ENCODE measurements at regions not wholly inside any gene's neighbourhood (a gene's known extent, or its start where the extent isn't known, plus 50 kb on each side); places are given as distances from the start of the nearest gene placed in this dataset.

DNA sequence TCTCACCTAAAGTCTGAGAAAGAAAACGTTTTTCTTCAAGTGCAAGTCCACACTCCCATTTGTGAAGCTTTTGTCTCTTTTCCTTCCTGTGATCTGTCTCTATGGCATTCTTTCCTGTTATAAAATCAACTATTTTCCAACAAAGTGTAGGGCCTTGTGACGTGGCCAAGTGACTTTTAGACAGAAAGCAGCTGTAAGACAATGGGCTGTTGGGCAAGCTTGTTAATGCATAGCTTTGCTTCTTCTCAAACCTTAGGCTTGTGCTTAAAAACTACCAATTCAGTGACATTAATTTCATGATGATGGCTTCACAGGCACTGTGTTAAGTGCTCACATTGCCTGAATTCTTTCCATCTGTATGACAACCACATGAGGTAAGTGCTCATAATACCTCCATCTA lies 83.5 kb downstream of the VCY1B start:
- no peak for DNase-seq (ENCODE audit: low read depth)

DNA sequence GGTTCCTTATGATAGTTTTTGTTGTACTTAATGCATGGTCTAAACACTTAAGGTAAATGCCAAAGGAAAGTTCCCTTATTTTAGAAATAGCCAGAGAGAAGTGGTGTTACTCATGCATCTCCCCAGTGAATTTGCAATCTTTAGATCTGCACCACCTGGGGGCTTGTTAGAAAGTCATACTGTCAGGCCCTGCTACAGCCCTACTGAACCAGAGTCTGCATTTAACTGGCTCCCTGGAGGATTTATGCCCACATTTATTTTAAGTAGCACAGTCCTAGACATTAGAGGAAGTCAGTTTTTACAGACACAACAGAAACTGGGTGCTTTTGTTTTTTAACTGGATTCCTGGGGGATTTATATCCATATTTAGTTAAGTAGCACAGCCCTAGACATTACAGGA lies 89.6 kb downstream of the VCY1B start:
- no peak for DNase-seq (ENCODE audit: low read depth)

DNA sequence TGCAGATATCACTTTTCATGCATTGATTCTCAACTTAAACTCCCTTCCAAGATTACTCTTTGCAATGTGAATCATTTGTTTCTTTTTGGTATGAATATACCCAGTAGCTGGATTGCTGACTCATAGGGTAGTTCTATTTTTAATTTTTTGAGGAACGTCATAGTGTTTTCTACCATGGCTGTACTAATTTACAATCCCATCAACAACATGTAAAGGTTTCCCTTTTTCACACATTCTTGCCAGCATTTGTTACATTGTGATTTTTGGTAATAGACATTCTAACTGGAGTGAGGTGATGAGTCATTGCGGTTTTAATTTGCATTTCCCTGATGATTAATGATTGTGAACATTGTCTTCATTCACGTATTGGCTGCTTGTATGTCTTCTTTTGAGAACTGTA lies 126.7 kb downstream of the VCY1B start:
- DNase-seq (ENCODE audit: low read depth) = peak; percentile 7

GRCh38 chrY:14222014-14222413 lies 166.0 kb downstream of the VCY1B start:
- no peak for DNase-seq (ENCODE audit: low read depth)

DNA sequence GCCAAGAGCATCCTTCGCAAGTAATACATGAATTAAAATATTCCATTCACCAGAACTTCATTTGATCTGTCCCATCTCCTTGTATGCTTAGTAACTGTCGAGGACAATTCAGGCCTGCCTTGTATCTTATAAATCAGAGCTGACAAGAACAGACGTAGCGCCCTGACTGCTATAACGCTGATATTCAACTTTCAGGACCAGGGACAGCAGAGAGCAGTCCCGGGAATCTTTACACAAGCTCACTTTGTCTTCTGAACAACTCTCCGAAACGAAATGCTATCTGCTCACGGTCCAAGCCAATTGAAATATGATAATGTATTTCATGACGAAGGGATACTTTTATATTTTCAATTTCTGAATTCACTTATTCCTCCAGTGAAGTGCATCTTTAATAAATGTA lies 175.7 kb downstream of the VCY1B start:
- peak; percentile 1 for DNase-seq (ENCODE audit: low read depth)

- no peak for DNase-seq (ENCODE audit: low read depth)
These were observed 179.0 kb downstream of the VCY1B start for GRCh38 chrY:14235070-14235469.

GRCh38 chrY:14238277-14238676 lies 182.2 kb downstream of the VCY1B start:
- no peak for DNase-seq (ENCODE audit: low read depth)

- peak; percentile 28 for DNase-seq (ENCODE audit: low read depth)
These were observed 190.9 kb downstream of the VCY1B start for GRCh38 chrY:14246948-14247347.

- DNase-seq (ENCODE audit: low read depth) = no peak
These were observed 193.0 kb downstream of the VCY1B start for GRCh38 chrY:14248878-14249576.

DNA sequence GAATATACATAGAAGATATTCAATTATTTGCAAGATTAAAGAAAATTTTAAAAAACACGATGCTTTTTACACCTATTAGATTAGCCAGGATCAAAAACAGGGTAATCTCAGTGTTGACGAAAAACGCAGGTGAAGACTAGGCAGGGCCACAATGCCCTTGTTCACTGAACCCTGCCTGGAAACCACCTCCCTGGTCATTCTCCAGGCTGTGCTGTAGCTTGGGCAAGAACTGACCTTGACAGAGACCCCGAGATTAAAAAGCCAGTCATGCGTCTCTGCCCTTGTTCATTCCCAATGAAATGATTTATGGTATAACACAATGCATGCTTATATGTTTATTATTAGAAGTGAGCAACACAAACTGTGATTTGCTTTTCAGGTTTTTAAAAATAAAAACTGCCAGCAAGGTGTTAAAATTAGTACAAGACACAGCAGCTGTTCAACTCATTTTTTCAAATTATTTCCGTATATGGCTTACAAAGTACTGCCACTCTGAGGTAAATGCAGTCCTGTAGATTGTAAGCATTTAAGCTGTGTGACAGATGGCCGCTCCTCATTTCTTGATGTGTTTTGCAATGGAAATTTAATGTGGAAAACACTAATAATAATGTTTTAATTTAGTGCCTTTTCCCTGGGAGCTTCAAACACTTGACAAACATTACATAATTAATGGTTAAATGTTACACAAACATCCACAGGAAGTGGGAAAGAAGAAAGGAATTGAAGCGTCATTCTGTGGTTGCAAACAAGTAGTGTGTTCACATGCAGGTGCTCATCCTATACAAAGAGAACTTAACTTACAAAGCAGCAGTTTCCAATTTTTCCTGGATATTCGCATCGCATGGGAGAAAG lies 200.2 kb downstream of the VCY1B start:
- peak; percentile 1 for DNase-seq (ENCODE audit: low read depth)

- no peak for DNase-seq (ENCODE audit: low read depth)
These were observed 200.8 kb downstream of the VCY1B start for GRCh38 chrY:14256817-14257168.

DNA sequence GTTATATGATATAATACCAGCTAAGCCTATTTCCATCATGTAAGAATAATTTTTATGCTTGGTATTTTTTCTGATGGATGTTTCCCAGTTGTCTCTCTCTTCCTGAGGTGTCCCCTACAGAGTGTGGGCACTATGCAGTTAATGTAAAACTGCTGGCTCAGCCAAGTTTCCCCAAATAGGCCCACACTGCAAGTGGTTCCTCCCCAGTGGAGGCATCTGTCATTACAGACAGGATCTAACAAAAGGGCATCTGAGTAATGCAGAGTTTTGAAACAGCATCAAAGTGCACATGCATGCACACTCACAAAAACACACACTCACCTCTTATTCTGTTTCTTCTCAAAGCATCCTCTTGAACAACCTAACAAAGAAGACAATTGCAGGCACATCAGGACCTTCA lies 221.0 kb downstream of the VCY1B start:
- no peak for DNase-seq (ENCODE audit: low read depth)

DNA sequence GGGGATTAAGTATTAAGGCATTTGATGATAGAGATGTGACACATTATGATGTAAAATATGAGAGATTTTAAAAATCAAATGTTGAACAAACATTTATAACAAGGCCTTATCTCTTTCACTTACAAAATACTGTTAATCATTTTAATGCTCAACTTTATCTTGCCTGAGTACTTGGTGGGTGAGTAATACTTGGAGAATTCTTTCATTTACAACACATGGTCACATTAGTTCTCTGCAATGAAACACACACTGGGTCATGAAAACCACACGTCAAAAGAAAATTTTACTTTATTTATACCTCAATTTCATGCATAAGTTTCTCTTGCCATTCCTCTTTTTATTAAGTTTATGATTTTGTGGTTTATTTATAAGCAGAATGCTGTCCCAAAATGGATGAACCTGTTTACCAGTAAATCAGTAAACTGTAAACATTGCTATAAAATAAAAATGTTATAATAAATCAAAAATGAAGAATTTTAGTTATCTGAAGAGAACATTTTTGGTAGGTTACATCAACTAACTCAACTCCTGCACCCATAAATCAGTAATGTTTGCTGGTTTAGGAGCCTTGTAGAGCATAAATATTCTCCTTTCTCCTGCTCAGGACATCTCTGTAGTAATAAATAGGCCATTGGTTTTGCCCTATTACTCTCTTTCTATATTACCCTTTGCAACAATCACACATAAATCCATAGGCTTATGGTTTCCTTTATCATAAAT lies 233.5 kb upstream of the NLGN4Y start:
- peak; percentile 4 for DNase-seq (ENCODE audit: low read depth)

GRCh38 chrY:14292382-14292781 lies 231.9 kb upstream of the NLGN4Y start:
- no peak for DNase-seq (ENCODE audit: low read depth)

DNA sequence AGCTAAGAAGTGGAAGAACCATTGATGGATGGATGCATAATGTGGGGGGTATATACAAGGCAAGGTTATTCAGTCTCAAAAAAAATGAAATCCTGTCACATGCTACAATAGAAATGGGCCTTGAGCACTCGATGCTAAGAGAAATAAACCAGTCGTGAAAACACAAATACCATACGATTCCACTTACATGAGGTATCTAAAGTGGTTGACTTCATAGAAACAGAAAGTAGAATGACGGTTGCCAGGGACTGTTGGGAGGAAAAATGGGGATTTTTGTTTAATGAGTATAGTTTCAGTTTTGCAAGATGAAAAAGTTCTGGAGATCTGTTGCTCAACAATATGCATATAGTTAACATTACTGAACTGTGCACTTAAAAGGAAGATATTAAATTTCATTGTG lies 223.6 kb upstream of the NLGN4Y start:
- DNase-seq (ENCODE audit: low read depth) = no peak

DNA sequence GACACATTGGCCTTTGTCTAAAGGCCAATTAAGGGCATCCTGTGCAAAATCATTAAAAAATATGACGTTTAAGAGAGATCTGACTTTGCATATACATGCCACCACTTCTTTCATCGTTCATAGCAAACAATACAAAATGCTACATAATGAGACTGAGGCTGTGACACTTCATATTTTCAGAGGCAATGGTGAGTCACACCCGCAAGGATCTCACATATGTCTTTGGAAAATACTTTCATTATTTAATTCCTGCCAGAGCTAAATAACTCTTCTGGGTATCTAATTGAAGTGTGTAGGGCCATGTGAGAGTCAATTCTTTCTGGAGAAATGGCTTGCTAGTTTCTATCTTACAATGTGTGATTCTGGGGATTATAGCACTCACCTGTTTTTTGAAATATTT lies 222.8 kb upstream of the NLGN4Y start:
- DNase-seq (ENCODE audit: low read depth) = peak; percentile 1

DNA sequence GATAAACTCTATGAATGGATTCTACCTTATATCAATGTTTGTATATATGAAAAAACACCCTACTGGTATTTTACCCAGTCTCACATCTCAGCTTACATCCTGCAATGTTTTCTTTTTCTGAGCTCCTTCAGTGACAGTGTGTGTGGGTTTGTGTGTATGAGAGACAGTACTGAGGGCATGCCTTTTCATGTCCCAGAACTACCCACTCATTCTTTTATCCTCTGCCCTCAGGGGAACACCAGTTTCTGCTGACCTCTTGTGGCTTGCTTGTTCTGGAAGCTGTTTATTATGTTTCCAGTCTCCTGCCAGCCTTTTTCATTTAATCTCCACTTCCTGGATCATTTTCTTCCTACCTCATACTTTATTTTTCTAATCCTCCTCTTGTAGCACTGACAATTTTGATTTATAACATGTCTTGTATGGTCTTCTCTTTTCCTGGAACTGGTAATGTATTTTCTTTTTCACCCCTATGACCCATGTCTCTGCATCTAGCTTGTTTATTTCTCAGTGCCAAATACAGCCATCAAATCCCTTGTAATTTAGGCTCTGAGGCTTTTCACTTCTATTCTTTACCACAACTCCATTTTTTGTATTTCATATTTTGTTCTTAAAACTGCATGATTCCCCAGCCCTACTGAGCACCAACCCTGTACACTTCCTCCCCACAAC lies 195.5 kb upstream of the NLGN4Y start:
- DNase-seq (ENCODE audit: low read depth) = no peak

GRCh38 chrY:14330362-14330761 lies 194.0 kb upstream of the NLGN4Y start:
- DNase-seq (ENCODE audit: low read depth) = no peak

DNA sequence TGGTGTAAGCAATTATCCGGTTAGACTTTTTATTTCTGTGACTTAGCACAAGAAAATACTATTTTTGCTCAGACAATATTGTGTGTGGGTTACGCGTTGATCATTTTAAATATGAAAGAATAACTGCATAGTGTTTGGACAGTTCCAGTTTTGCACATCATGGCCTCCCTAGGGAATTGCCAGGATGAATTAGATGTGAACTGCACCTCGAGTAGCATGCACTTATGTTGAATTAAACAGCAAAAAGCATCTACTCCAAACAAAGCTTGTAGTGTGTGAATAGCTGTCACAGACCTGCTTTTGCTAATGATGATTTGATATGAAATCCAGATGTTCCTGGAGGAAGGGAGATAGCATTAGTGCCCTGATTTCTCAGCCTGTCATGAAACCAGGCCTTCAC lies 184.8 kb upstream of the NLGN4Y start:
- no peak for DNase-seq (ENCODE audit: low read depth)

GRCh38 chrY:14340459-14341143 lies 183.7 kb upstream of the NLGN4Y start:
- DNase-seq (ENCODE audit: low read depth) = peak; percentile 0

GRCh38 chrY:14344648-14345333 lies 179.5 kb upstream of the NLGN4Y start:
- DNase-seq (ENCODE audit: low read depth) = no peak
